IMR-90 (cell line): ENCODE measurements at regions not wholly inside any gene's neighbourhood (a gene's known extent, or its start where the extent isn't known, plus 50 kb on each side); places are given as distances from the start of the nearest gene placed in this dataset.
"Not testable (repeated sequence)": the region's sequence is repeated elsewhere in the genome, so short reads cannot be mapped to it uniquely, and the experiment has no call there.

ENCODE experiments used
- ATAC-seq: fragments of 200-7000 bp; cut with Tn5 transposase; 2 replicates; pipeline ENCODE4 v1.9.1; 2020; ENCODE audit warnings: low read depth, mild to moderate bottlenecking, moderate library complexity
- BruUV-seq: library from RNA; stranded (reverse); fragments of 400-500 nt; replicated peaks from 2 replicates; lab custom pipeline; 2021; lab: Mats Ljungman, UMichigan
- CTCF ChIA-PET: fragments of 300-600 bp; formaldehyde crosslinking; extraction: SDS; loops from one replicate; lab custom pipeline; 2021; ENCODE audit warnings: antibody characterized with exemption; lab: Yijun Ruan, JAX
- POLR2A ChIA-PET: fragments of 300-600 bp; sonication (Branson Sonifier 250); formaldehyde crosslinking; loops from one replicate; lab custom pipeline; 2022; ENCODE audit warnings: antibody characterized with exemption; ENCODE audit not compliant: unreplicated experiment; lab: Charles Lee
- DNase-seq: peaks from one replicate; pipeline ENCODE4 v3.0.0; 2013
- H2AFZ ChIP-seq: replicated peaks from 2 replicates; pipeline ENCODE3; 2013; ENCODE audit warnings: low read length, mild to moderate bottlenecking; ENCODE audit not compliant: poor library complexity
- H2AK5ac ChIP-seq: 2 replicates; pipeline ENCODE4 v1.6.1; 2013; ENCODE audit warnings: low read depth, low read length, inconsistent platforms
- H2AK9ac ChIP-seq: replicated peaks from 2 replicates; pipeline ENCODE3; 2013; ENCODE audit warnings: mild to moderate bottlenecking, low read depth, low read length, moderate library complexity; ENCODE audit not compliant: poor library complexity
- H2BK120ac ChIP-seq: 2 replicates; pipeline ENCODE4 v1.6.1; 2013; ENCODE audit warnings: low read depth, low read length, inconsistent platforms
- H2BK15ac ChIP-seq: 3 replicates; pipeline ENCODE4 v1.6.1; 2013; ENCODE audit warnings: low read depth, low read length, inconsistent platforms
- H2BK20ac ChIP-seq: 2 replicates; pipeline ENCODE4 v1.6.1; 2013; ENCODE audit warnings: low read depth, mild to moderate bottlenecking, inconsistent platforms, low read length, moderate library complexity
- H2BK5ac ChIP-seq: 2 replicates; pipeline ENCODE4 v1.6.1; 2013; ENCODE audit warnings: mild to moderate bottlenecking, low read depth, low read length, inconsistent platforms; ENCODE audit not compliant: poor library complexity, severe bottlenecking
- H3K14ac ChIP-seq: replicated peaks from 2 replicates; pipeline ENCODE4 v1.6.1; 2013; ENCODE audit warnings: low read depth, low read length, inconsistent platforms
- H3K18ac ChIP-seq: 2 replicates; pipeline ENCODE4 v1.6.1; 2013; ENCODE audit warnings: low read depth, low read length, control low read depth
- H3K23ac ChIP-seq: 2 replicates; pipeline ENCODE4 v1.6.1; 2013; ENCODE audit warnings: low read depth, low read length, inconsistent platforms
- H3K27ac ChIP-seq: 2 replicates; pipeline ENCODE4 v1.5.1; 2013; ENCODE audit warnings: mild to moderate bottlenecking, control low read depth, low read length; ENCODE audit not compliant: insufficient read depth
- H3K27me3 ChIP-seq: 2 replicates; pipeline ENCODE4 v1.6.1; 2013; ENCODE audit warnings: low read length; ENCODE audit not compliant: control insufficient read depth, insufficient read depth
- H3K36me3 ChIP-seq: 2 replicates; pipeline ENCODE4 v1.6.1; 2013; ENCODE audit warnings: low read length, mixed read lengths; ENCODE audit not compliant: control insufficient read depth, insufficient read depth
- H3K4ac ChIP-seq: 2 replicates; pipeline ENCODE4 v1.6.1; 2013; ENCODE audit warnings: low read depth, low read length, inconsistent platforms
- H3K4me1 ChIP-seq: 2 replicates; pipeline ENCODE4 v1.6.1; 2013; ENCODE audit warnings: low read length, mixed read lengths; ENCODE audit not compliant: control insufficient read depth, insufficient read depth
- H3K4me2 ChIP-seq: 2 replicates; pipeline ENCODE4 v1.6.1; 2013; ENCODE audit warnings: low read depth, mild to moderate bottlenecking, control low read depth, low read length, moderate library complexity
- H3K4me3 ChIP-seq: 2 replicates; pipeline ENCODE4 v1.5.1; 2013; ENCODE audit warnings: low read depth, mild to moderate bottlenecking, control low read depth, low read length, moderate library complexity; ENCODE audit not compliant: insufficient read depth
- H3K56ac ChIP-seq: 2 replicates; pipeline ENCODE4 v1.6.1; 2013; ENCODE audit warnings: low read length, inconsistent platforms; ENCODE audit not compliant: insufficient read depth; ENCODE audit errors: extremely low read depth
- H3K79me1 ChIP-seq, 2 experiments: 2 replicates each; pipeline ENCODE4 v1.6.1; 2013; ENCODE audit warnings: low read length in 2 of 2, inconsistent platforms in 1 of 2, low read depth in 1 of 2
- H3K9ac ChIP-seq: 2 replicates; pipeline ENCODE4 v1.6.1; 2013; ENCODE audit warnings: low read depth, low read length, control low read depth
- H3K9me1 ChIP-seq: 2 replicates; pipeline ENCODE4 v1.6.1; 2013; ENCODE audit warnings: low read length, inconsistent platforms; ENCODE audit not compliant: insufficient read depth
- H3K9me3 ChIP-seq: 2 replicates; pipeline ENCODE4 v1.6.1; 2013; ENCODE audit warnings: low read length; ENCODE audit not compliant: control insufficient read depth, insufficient read depth
- H4K20me1 ChIP-seq: 2 replicates; pipeline ENCODE4 v1.6.1; 2013; ENCODE audit warnings: low read length, inconsistent platforms; ENCODE audit not compliant: insufficient read depth
- H4K5ac ChIP-seq: 2 replicates; pipeline ENCODE4 v1.6.1; 2013; ENCODE audit warnings: mild to moderate bottlenecking, low read depth, low read length, control low read depth
- H4K8ac ChIP-seq, 2 experiments: 2 replicates each; pipeline ENCODE4 v1.6.1; 2013; ENCODE audit warnings: low read depth in 2 of 2, low read length in 2 of 2, control low read depth in 1 of 2, inconsistent platforms in 1 of 2
- H4K91ac ChIP-seq: 2 replicates; pipeline ENCODE4 v1.6.1; 2013; ENCODE audit warnings: low read depth, low read length, inconsistent platforms; ENCODE audit not compliant: insufficient read depth
- WGBS, 2 experiments: methylation state at CpG; one replicate each; pipeline versions ENCODE4 v1.1.5 to v1.1.7; 2013; ENCODE audit warnings: missing lambda C conversion rate in 2 of 2; ENCODE audit not compliant: insufficient read length in 1 of 2; ENCODE audit errors: extremely low coverage in 2 of 2; 5-methylcytosine and 5-hydroxymethylcytosine counted together
- dilution Hi-C: fragments of 300-500 bp; cut with HindIII; formaldehyde crosslinking; loops from one replicate; pipeline ENCODE4 v1.14.3; 2018; ENCODE audit warnings: low sequenced_read_pairs; ENCODE audit not compliant: unreplicated experiment
- in situ Hi-C: fragments of 300-500 bp; cut with MboI; formaldehyde crosslinking; loops from 3 replicates; pipeline ENCODE4 v1.14.3; 2019; ENCODE audit warnings: low sequenced_read_pairs, inconsistent platforms, mixed read lengths
- intact Hi-C: fragments of 100-400 bp; cut with micrococcal nuclease; formaldehyde crosslinking; loops from 2 replicates; pipeline ENCODE4 v1.10.0; 2022

GRCh38 chr12:54105809-54106208, 52.2 kb downstream of the HOXC4 start:
- POLR2A ChIA-PET, H2BK5ac ChIP-seq, ATAC-seq: not testable (repeated sequence)

GRCh38 chr12:54106252-54106651, 52.6 kb downstream of the HOXC4 start:
- in situ Hi-C loops, POLR2A ChIA-PET, H3K4me3 ChIP-seq, H4K8ac ChIP-seq, H3K27me3 ChIP-seq, dilution Hi-C loops, H3K56ac ChIP-seq, H2BK15ac ChIP-seq, H4K91ac ChIP-seq, H3K4ac ChIP-seq, DNase-seq, H3K23ac ChIP-seq, H3K9me3 ChIP-seq, H4K20me1 ChIP-seq, H4K5ac ChIP-seq, H3K79me1 ChIP-seq, ATAC-seq, H2BK5ac ChIP-seq, H3K4me1 ChIP-seq, H2BK120ac ChIP-seq, H2AFZ ChIP-seq, H3K9me1 ChIP-seq, BruUV-seq, H2BK20ac ChIP-seq, H3K4me2 ChIP-seq, H3K36me3 ChIP-seq, H3K27ac ChIP-seq, H3K9ac ChIP-seq, H3K18ac ChIP-seq, CTCF ChIA-PET, H2AK5ac ChIP-seq, intact Hi-C loops, H3K14ac ChIP-seq, H2AK9ac ChIP-seq: not testable (repeated sequence)
- WGBS, 2 experiments: 3% methylated on average over 12 of the region's 29 CpGs; no CpG with 5 or more reads in 1 of the 2 experiments

More at GRCh38 chr12:54105809-54106208, 52.2 kb downstream of the HOXC4 start:
- H2AFZ ChIP-seq, H3K23ac ChIP-seq, H3K14ac ChIP-seq, H3K9ac ChIP-seq, H4K5ac ChIP-seq, H3K4ac ChIP-seq, H2AK9ac ChIP-seq, H3K27me3 ChIP-seq, DNase-seq, CTCF ChIA-PET, in situ Hi-C loops, H3K9me3 ChIP-seq, H3K79me1 ChIP-seq, H2BK120ac ChIP-seq, H3K4me2 ChIP-seq, intact Hi-C loops, H4K91ac ChIP-seq, H3K56ac ChIP-seq, H3K18ac ChIP-seq, BruUV-seq, H4K8ac ChIP-seq, H2BK20ac ChIP-seq, H3K9me1 ChIP-seq, H3K27ac ChIP-seq, H3K36me3 ChIP-seq, H2AK5ac ChIP-seq, dilution Hi-C loops, H2BK15ac ChIP-seq, H3K4me3 ChIP-seq, H3K4me1 ChIP-seq, H4K20me1 ChIP-seq: not testable (repeated sequence)
- no CpG with 5 or more reads among the region's 2 CpGs for WGBS, 2 experiments
